ENCODE measurements at regions not wholly inside any gene's neighbourhood (a gene's known extent, or its start where the extent isn't known, plus 50 kb on each side); places are given as distances from the start of the nearest gene placed in this dataset.

DNA sequence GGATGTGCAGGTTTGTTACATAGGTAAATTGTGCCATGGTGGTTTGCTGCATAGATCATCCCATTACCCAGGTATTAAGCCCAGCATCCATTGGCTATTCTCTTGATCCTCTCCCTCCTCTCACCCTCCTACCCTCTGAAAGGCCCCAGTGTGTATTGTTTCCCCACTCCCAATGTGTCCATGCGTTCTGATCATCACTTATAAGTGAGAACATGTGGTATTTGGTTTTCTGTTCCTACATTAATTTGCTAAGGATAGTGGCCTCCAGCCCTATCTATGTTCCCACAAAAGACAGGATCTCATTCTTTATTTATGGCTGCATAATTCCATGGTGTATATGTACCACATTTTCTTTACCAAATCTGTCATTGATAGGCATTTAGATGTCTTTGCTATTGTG is 243.3 kb upstream of the PDE4D start:
- TF ChIP-seq, protein P1, sequence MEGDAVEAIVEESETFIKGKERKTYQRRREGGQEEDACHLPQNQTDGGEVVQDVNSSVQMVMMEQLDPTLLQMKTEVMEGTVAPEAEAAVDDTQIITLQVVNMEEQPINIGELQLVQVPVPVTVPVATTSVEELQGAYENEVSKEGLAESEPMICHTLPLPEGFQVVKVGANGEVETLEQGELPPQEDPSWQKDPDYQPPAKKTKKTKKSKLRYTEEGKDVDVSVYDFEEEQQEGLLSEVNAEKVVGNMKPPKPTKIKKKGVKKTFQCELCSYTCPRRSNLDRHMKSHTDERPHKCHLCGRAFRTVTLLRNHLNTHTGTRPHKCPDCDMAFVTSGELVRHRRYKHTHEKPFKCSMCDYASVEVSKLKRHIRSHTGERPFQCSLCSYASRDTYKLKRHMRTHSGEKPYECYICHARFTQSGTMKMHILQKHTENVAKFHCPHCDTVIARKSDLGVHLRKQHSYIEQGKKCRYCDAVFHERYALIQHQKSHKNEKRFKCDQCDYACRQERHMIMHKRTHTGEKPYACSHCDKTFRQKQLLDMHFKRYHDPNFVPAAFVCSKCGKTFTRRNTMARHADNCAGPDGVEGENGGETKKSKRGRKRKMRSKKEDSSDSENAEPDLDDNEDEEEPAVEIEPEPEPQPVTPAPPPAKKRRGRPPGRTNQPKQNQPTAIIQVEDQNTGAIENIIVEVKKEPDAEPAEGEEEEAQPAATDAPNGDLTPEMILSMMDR (conservative IDR thresholded peaks at IDR 0.05; ENCODE audit: low read length) = no peak
- no peak for TF ChIP-seq EZH2phosphoT487 (IDR thresholded peaks at IDR 0.05; ENCODE audit: borderline replicate concordance)
- Histone ChIP-seq H3K4me1 (ENCODE audit: insufficient read depth, low read length, poor library complexity, severe bottlenecking) (no peaks in the 10 kb centered on the region), H4K20me1 (ENCODE audit: insufficient read depth, low read length, poor library complexity, severe bottlenecking) (no peaks in the 10 kb centered on the region), H3K36me3 (ENCODE audit: insufficient read depth, low read length) (no peaks in the 10 kb centered on the region), H3K9ac (ENCODE audit: low read depth, low read length, poor library complexity, severe bottlenecking) (no peak overlapping the region), H3K4me2 (ENCODE audit: low read depth, low read length, poor library complexity, severe bottlenecking) (no peak overlapping the region), H3F3A (ENCODE audit: low read depth) (no peaks in the 10 kb centered on the region), H3K4me3 (ENCODE audit: low read length, poor library complexity, severe bottlenecking) (no peak overlapping the region), H3K79me2 (ENCODE audit: insufficient read depth, low read length) (no peaks in the 10 kb centered on the region), H3K27me3 (ENCODE audit: insufficient read depth, low read length, poor library complexity, severe bottlenecking) (no peaks in the 10 kb centered on the region), H2AFZ (ENCODE audit: low read length) (no peak overlapping the region), H3K9me3 (ENCODE audit: insufficient read depth, low read depth, low read length) (no peaks in the 10 kb centered on the region), H3K9me2 (replicated peaks; ENCODE audit: low read depth, low read length) (no peaks in the 10 kb centered on the region)

DNA sequence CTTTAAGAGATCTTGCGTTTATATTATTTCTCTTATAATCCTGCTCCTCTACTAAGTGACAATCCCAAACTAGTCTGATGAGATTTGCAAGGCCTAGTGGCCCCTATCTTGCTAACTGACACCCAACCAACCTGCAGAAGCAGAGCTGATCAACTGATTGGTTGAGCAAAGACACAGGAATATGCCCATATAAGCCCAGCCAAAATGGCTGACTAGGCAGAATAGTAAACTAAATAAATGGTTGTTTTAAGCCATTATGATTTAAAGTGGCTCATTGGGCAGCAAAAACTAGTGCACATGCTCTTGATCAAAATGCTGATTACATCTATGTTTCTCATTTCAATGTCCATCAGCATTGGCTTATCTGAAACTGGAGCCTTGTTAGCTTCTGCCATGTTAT is 238.0 kb upstream of the PDE4D start:
- no peaks in the 10 kb centered on the region for H4K20me1 ChIP-seq (ENCODE audit: insufficient read depth, low read length, poor library complexity, severe bottlenecking)
- no peaks in the 10 kb centered on the region for H3K36me3 ChIP-seq (ENCODE audit: insufficient read depth, low read length)
- TF ChIP-seq, protein P1 (conservative IDR thresholded peaks at IDR 0.05; ENCODE audit: low read length) = no peak
- no peak for TF ChIP-seq EZH2phosphoT487 (IDR thresholded peaks at IDR 0.05; ENCODE audit: borderline replicate concordance)
- no peak overlapping the region for H3K4me3 ChIP-seq (ENCODE audit: low read length, poor library complexity, severe bottlenecking)
- H3K9me3 ChIP-seq (ENCODE audit: insufficient read depth, low read depth, low read length) = no peaks in the 10 kb centered on the region
- H2AFZ ChIP-seq (ENCODE audit: low read length) = no peak overlapping the region
- H3K79me2 ChIP-seq (ENCODE audit: insufficient read depth, low read length) = no peaks in the 10 kb centered on the region
- H3K9ac ChIP-seq (ENCODE audit: low read depth, low read length, poor library complexity, severe bottlenecking) = no peak overlapping the region
- no peaks in the 10 kb centered on the region for H3K4me1 ChIP-seq (ENCODE audit: insufficient read depth, low read length, poor library complexity, severe bottlenecking)
- H3K4me2 ChIP-seq (ENCODE audit: low read depth, low read length, poor library complexity, severe bottlenecking) = no peak overlapping the region
- H3F3A ChIP-seq (ENCODE audit: low read depth) = no peaks in the 10 kb centered on the region
- no peaks in the 10 kb centered on the region for H3K27me3 ChIP-seq (ENCODE audit: insufficient read depth, low read length, poor library complexity, severe bottlenecking)
- no peaks in the 10 kb centered on the region for H3K9me2 ChIP-seq (replicated peaks; ENCODE audit: low read depth, low read length)

DNA sequence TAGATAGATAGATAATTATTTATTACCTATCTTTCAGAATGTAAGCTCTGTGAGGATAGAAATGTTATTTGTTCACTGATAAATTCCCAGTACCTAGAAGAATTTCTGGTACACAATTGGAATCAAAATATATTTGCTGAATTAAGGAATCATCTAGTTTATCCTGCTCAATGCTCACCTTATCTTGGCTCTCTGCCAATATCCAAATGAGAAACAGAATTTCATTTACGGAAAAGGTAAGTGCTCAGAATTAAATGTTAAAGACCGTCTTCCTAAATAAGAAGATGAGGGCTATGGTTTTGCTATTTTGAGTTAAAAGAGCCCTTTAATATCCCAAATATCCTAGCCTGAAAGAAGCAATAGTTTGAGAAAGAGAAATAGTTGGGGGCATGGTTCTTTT is 232.1 kb upstream of the PDE4D start:
- no peak for TF ChIP-seq EZH2phosphoT487 (IDR thresholded peaks at IDR 0.05; ENCODE audit: borderline replicate concordance)
- TF ChIP-seq, protein P1 (conservative IDR thresholded peaks at IDR 0.05; ENCODE audit: low read length) = no peak
- Histone ChIP-seq H2AFZ (ENCODE audit: low read length) (no peak overlapping the region), H3K36me3 (ENCODE audit: insufficient read depth, low read length) (no peaks in the 10 kb centered on the region), H3K9me2 (replicated peaks; ENCODE audit: low read depth, low read length) (no peaks in the 10 kb centered on the region), H4K20me1 (ENCODE audit: insufficient read depth, low read length, poor library complexity, severe bottlenecking) (no peaks in the 10 kb centered on the region), H3K9me3 (ENCODE audit: insufficient read depth, low read depth, low read length) (no peaks in the 10 kb centered on the region), H3K4me1 (ENCODE audit: insufficient read depth, low read length, poor library complexity, severe bottlenecking) (no peaks in the 10 kb centered on the region), H3K4me3 (ENCODE audit: low read length, poor library complexity, severe bottlenecking) (no peak overlapping the region), H3F3A (ENCODE audit: low read depth) (no peaks in the 10 kb centered on the region), H3K4me2 (ENCODE audit: low read depth, low read length, poor library complexity, severe bottlenecking) (no peak overlapping the region), H3K79me2 (ENCODE audit: insufficient read depth, low read length) (no peaks in the 10 kb centered on the region), H3K9ac (ENCODE audit: low read depth, low read length, poor library complexity, severe bottlenecking) (no peak overlapping the region), H3K27me3 (ENCODE audit: insufficient read depth, low read length, poor library complexity, severe bottlenecking) (no peaks in the 10 kb centered on the region)

Data from Loucy (cell line).